ENCODE measurements at regions not wholly inside any gene's neighbourhood (a gene's known extent, or its start where the extent isn't known, plus 50 kb on each side); places are given as distances from the start of the nearest gene placed in this dataset.

DNA sequence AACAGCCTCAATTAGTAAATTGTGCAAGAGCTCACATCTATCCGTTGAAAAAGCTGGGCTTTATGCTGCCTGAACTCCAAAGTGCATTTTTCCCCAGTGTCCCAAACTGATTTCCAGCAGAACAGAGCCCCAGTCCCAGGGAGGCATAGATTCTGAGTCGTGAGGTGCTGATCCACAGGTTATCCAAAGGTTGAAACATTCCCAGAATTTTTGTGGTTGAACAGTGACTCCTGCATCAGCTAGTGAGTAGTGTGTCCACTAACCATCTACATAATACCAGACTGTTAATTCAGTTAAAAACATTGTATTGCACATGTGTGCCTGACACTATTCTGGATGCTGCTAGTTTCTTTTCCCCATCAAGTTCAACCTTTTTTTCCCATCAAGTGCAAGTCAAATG, 761.5 kb downstream of the GATA3 start:
- TF ChIP-seq, protein P1, sequence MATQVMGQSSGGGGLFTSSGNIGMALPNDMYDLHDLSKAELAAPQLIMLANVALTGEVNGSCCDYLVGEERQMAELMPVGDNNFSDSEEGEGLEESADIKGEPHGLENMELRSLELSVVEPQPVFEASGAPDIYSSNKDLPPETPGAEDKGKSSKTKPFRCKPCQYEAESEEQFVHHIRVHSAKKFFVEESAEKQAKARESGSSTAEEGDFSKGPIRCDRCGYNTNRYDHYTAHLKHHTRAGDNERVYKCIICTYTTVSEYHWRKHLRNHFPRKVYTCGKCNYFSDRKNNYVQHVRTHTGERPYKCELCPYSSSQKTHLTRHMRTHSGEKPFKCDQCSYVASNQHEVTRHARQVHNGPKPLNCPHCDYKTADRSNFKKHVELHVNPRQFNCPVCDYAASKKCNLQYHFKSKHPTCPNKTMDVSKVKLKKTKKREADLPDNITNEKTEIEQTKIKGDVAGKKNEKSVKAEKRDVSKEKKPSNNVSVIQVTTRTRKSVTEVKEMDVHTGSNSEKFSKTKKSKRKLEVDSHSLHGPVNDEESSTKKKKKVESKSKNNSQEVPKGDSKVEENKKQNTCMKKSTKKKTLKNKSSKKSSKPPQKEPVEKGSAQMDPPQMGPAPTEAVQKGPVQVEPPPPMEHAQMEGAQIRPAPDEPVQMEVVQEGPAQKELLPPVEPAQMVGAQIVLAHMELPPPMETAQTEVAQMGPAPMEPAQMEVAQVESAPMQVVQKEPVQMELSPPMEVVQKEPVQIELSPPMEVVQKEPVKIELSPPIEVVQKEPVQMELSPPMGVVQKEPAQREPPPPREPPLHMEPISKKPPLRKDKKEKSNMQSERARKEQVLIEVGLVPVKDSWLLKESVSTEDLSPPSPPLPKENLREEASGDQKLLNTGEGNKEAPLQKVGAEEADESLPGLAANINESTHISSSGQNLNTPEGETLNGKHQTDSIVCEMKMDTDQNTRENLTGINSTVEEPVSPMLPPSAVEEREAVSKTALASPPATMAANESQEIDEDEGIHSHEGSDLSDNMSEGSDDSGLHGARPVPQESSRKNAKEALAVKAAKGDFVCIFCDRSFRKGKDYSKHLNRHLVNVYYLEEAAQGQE (IDR thresholded peaks at IDR 0.05) = no peak
- TF ChIP-seq YY1 (IDR thresholded peaks at IDR 0.05) = no peak
- TF ChIP-seq, protein P2, sequence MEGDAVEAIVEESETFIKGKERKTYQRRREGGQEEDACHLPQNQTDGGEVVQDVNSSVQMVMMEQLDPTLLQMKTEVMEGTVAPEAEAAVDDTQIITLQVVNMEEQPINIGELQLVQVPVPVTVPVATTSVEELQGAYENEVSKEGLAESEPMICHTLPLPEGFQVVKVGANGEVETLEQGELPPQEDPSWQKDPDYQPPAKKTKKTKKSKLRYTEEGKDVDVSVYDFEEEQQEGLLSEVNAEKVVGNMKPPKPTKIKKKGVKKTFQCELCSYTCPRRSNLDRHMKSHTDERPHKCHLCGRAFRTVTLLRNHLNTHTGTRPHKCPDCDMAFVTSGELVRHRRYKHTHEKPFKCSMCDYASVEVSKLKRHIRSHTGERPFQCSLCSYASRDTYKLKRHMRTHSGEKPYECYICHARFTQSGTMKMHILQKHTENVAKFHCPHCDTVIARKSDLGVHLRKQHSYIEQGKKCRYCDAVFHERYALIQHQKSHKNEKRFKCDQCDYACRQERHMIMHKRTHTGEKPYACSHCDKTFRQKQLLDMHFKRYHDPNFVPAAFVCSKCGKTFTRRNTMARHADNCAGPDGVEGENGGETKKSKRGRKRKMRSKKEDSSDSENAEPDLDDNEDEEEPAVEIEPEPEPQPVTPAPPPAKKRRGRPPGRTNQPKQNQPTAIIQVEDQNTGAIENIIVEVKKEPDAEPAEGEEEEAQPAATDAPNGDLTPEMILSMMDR (IDR thresholded peaks at IDR 0.05; ENCODE audit: low read depth, low read length, missing input control) = no peak
- no peak for TF ChIP-seq RAD21 (IDR thresholded peaks at IDR 0.05)
- TF ChIP-seq EGR1 (IDR thresholded peaks at IDR 0.05; ENCODE audit: low read depth in 2 of 2) = no peak
